GM12872 (cell line): ENCODE measurements at regions not wholly inside any gene's neighbourhood (a gene's known extent, or its start where the extent isn't known, plus 50 kb on each side); places are given as distances from the start of the nearest gene placed in this dataset.

Experiments
- TF ChIP-seq, protein P1 (sequence below): IDR thresholded peaks from 3 replicates; pipeline ENCODE4 v1.5.1; 2011; ENCODE audit warnings: low read depth, mild to moderate bottlenecking, low read length, moderate library complexity; ENCODE audit not compliant: insufficient read depth

DNA sequence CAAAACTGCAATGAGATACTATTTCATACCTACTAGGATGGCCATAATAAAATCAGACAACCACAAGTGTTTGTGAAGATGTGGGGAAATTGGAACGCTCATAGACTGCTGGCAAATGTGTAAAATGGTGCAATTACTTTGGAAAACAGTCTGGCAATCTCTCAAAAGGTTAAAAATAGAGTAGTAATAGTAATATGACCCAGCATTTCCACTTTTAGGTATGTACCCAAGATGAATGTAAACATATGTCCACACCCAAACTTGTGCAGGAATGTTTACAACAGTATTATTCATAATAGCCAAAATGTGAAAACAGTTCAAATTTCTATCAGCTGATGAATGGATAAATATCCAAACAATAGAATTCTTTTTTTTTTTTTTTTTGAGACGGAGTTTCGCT lies 731.6 kb upstream of the ANKRD30A start:
- TF ChIP-seq, protein P1, sequence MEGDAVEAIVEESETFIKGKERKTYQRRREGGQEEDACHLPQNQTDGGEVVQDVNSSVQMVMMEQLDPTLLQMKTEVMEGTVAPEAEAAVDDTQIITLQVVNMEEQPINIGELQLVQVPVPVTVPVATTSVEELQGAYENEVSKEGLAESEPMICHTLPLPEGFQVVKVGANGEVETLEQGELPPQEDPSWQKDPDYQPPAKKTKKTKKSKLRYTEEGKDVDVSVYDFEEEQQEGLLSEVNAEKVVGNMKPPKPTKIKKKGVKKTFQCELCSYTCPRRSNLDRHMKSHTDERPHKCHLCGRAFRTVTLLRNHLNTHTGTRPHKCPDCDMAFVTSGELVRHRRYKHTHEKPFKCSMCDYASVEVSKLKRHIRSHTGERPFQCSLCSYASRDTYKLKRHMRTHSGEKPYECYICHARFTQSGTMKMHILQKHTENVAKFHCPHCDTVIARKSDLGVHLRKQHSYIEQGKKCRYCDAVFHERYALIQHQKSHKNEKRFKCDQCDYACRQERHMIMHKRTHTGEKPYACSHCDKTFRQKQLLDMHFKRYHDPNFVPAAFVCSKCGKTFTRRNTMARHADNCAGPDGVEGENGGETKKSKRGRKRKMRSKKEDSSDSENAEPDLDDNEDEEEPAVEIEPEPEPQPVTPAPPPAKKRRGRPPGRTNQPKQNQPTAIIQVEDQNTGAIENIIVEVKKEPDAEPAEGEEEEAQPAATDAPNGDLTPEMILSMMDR, result no peak

DNA sequence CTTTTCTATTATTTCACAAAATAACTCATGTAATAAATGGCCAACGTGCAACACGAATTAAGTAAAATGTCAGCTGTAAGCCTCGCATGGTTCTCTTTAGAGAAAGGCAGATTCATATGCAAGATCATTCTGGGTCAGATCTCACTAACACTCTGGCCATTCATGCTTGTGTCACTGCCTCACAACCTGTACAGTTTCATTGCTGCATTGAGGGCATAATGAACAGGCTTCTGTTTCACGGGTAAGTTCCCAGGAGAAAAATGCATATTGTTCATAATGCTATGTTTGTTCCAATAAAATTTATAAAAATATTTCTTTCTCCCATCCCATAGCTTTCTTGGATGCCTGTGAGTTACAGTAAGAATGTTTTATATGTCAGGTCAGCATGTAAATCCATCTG lies 734.0 kb upstream of the ANKRD30A start:
- TF ChIP-seq, protein P1, result no peak

DNA sequence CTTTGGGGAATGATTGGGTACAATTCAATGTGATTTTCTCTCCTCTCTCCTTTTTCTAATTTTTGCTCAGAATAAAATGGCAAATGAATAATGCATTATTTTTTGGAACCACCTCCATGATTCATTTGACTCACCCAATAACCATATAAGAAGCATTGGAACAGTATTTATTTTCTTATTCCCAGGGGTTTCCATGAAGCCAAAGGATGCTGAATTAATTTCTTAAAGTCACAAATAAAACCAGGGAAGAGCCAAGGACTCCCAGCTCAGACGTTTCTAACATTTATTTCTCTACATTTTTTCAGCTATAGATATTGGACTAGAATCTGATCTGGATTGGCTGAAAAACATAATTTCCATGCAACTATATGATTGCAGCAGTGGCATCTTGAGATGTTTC lies 735.2 kb upstream of the ANKRD30A start:
- TF ChIP-seq, protein P1, result no peak

DNA sequence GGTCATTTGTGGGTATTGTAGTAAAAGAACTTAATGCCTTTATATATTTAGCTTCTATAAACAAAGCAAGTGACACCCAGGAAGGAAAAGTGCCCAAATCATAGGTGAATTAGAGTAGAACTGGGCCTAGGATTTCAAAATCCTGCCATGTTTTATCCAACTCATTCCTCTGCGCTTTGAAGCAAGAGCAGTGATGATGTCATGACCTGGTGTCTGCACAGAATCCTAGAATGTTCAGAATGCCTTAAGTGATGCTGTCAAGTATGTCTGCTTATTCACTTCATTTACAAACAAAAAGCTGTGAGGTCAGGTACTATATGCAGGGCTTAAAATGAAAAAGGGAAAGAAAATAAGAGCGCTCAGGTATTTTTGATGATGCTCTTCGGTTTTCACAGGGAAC lies 737.2 kb upstream of the ANKRD30A start:
- TF ChIP-seq, protein P1, result no peak

DNA sequence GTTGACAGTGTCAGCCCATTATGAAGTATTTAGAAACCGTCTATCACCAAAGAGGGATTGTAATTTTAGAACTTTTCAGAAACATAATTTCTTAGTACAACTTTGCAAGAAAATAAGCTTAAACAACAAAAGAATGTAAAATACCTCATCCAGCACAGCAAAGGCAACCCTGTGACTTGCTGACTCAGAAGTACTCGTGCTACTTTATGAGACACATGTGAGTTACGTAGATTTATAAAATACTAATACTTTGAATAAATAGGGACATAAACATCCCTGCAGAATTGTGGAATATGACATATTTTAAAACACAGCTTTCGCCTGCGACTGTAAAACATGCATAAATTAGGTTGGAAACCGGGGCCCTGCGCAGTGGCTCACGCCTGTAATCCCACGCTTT lies 739.7 kb upstream of the ANKRD30A start:
- TF ChIP-seq, protein P1, result no peak

DNA sequence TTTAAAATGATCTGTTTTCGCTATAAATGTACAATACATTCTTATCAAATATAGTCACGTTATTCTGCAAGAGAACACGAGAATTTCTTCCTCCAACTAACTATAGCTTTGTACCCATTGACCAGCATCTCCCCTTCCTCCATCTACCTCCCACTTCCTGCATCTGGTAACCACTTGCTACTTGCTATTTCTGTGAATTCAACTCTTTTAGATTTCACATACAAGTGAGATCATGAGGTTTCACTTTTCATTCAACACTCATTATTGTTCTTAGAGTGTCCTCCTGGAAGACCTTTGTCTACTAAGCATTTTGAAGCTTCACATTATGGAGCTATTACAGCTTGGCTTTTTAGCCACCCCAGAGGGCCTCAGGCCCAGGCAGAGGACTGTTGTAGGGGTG lies 741.3 kb upstream of the FZD8 start:
- TF ChIP-seq, protein P1, result no peak

DNA sequence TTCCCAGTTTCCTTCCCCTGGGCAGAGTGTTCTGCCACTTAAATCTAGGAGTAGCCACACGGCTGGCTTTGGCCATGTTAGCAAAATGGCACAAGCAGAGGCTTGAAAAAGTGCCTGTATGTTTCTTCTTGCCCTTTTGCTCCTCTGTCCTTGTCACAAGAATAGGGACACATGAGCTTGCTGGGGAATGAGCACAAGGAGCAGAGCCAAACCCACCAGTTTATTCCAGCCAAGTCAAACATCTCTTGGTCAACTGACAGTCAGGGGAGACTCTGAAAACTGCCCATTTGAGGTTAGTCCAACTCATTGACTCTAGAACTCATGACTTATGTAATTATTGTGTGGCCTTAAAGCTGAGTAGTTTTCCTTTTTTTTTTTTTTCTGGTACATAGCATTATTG lies 739.7 kb upstream of the FZD8 start:
- TF ChIP-seq, protein P1, result no peak

DNA sequence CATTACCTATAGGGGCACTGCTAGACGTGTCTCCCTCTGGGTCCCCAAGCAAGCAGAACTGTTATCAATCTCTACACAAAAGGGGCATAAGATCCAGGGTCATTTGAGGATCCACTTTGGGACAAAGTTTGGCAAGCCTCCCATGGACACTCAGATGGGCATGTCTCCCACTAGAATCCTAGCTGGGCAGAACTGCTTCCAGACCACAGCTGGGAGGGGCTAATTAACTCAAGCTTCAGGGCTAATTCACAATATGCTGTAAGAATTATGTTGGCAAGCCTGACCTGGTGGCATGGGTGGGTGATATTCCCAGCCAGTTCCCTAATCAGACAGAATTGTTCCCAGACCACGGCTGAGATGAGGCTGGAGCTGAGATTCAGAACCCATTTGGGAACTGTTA lies 738.4 kb upstream of the FZD8 start:
- TF ChIP-seq, protein P1, result no peak
